CD4-positive, alpha-beta T cell (primary cell): ENCODE measurements at regions not wholly inside any gene's neighbourhood (a gene's known extent, or its start where the extent isn't known, plus 50 kb on each side); places are given as distances from the start of the nearest gene placed in this dataset.

Experiments used
- ATAC-seq: fragments of 200-7000 bp; cut with Tn5 transposase; one replicate; pipeline ENCODE4 v1.10.0; 2022; ENCODE audit warnings: mild to moderate bottlenecking; ENCODE audit not compliant: poor library complexity
- CTCF ChIA-PET: fragments of 350-600 bp; sonication (Branson Sonifier 250); formaldehyde crosslinking; loops from one replicate; lab custom pipeline; 2021; ENCODE audit warnings: antibody characterized with exemption, inconsistent platforms; lab: Charles Lee
- POLR2A ChIA-PET: fragments of 350-600 bp; sonication (Branson Sonifier 250); formaldehyde crosslinking; loops from one replicate; lab custom pipeline; 2021; ENCODE audit warnings: antibody characterized with exemption, inconsistent platforms; lab: Charles Lee
- DNase-seq, 14 experiments: peaks; one replicate each; pipeline ENCODE4 v3.0.0-alpha.2; 2013 to 2020; ENCODE audit warnings: mixed read lengths in 2 of 14
- H3K27ac ChIP-seq, 2 donors: one replicate each; pipeline versions ENCODE4 v1.5.1 to v1.7.0; 2013; ENCODE audit warnings: low read length in 2 of 2, low read depth in 1 of 2, mild to moderate bottlenecking in 1 of 2
- H3K27me3 ChIP-seq, 2 experiments: 1 replicate in 1 of 2; 2 replicates in 1 of 2; pipeline versions ENCODE4 v1.6.1 to v1.7.0; 2013; ENCODE audit warnings: low read length in 2 of 2, control low read depth in 1 of 2, mild to moderate bottlenecking in 1 of 2, moderate library complexity in 1 of 2; ENCODE audit not compliant: insufficient read depth in 2 of 2, control insufficient read depth in 1 of 2
- H3K36me3 ChIP-seq: one replicate; pipeline ENCODE4 v1.6.1; 2013; ENCODE audit warnings: low read length, control low read depth; ENCODE audit not compliant: insufficient read depth
- H3K4me1 ChIP-seq: one replicate; pipeline ENCODE4 v1.6.1; 2013; ENCODE audit warnings: low read length, control low read depth; ENCODE audit not compliant: insufficient read depth
- H3K4me3 ChIP-seq: one replicate; pipeline ENCODE4 v1.5.1; 2013; ENCODE audit warnings: mild to moderate bottlenecking, low read length, moderate library complexity
- H3K9me3 ChIP-seq, 2 experiments: 1 replicate in 1 of 2; 2 replicates in 1 of 2; pipeline versions ENCODE4 v1.6.1 to v1.7.0; 2013; ENCODE audit warnings: low read length in 2 of 2, mild to moderate bottlenecking in 2 of 2, control low read depth in 1 of 2, moderate library complexity in 1 of 2; ENCODE audit not compliant: control insufficient read depth in 1 of 2, insufficient read depth in 1 of 2
- H3K27ac Mint-ChIP-seq: one replicate; pipeline ENCODE4 v1.8.0; 2020; ENCODE audit warnings: mixed read lengths
- H3K27me3 Mint-ChIP-seq: one replicate; pipeline ENCODE4 v1.8.0; 2021; ENCODE audit warnings: mixed read lengths
- H3K36me3 Mint-ChIP-seq: one replicate; pipeline ENCODE4 v1.8.0; 2021; ENCODE audit warnings: low read depth, mixed read lengths
- H3K4me1 Mint-ChIP-seq: one replicate; pipeline ENCODE4 v1.8.0; 2021; ENCODE audit warnings: low read depth, mixed read lengths
- H3K4me3 Mint-ChIP-seq: one replicate; pipeline ENCODE4 v1.8.0; 2020; ENCODE audit warnings: mild to moderate bottlenecking, mixed read lengths
- H3K9me3 Mint-ChIP-seq: one replicate; pipeline ENCODE4 v1.8.0; 2020; ENCODE audit warnings: mixed read lengths
- intact Hi-C, 2 experiments: fragments of 100-400 bp; cut with DNase I in 1 of 2; cut with micrococcal nuclease in 1 of 2; formaldehyde crosslinking; loops; one replicate each; pipeline versions ENCODE4 v1.15.1 to v1.9.0; 2023 to 2025; cut with DNase I, micrococcal nuclease
- TF ChIP-seq, protein P1 (sequence below): fragments of 200-600 bp; IDR thresholded peaks from one replicate; pipeline ENCODE4 v1.8.0; 2022; ENCODE audit warnings: antibody characterized with exemption, mild to moderate bottlenecking

DNA sequence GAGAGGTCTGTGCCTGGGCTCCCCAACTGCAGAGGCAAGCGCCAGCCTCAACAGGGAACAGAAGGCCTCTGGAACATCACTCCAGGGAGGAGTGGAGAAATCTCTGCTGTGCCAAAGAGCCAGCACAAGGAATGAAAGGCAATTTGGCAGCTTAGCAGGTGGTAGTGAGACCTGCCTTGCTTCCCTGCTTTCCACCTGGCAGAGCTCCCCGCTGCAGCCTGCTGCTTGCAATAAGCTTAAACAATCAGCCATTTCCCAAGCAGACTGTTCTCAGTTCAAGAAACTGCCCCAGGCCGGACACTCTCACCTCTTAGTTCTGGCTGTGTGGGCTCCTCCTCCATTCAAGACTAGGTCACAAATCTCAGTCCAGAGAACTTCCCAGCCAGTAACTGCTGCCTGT lies 370.6 kb downstream of the MAGEB5 start:
- H3K4me1 Mint-ChIP-seq: no peaks in the 10 kb centered on the region
- ChIA-PET POLR2A (no interaction called here), CTCF (no interaction called here)
- H3K36me3 Mint-ChIP-seq: no peaks in the 10 kb centered on the region
- Histone ChIP-seq H3K4me1 (no peaks in the 10 kb centered on the region), H3K4me3 (no peak overlapping the region), H3K36me3 (no peaks in the 10 kb centered on the region), H3K27ac (no peak overlapping the region), H3K27me3 (no peaks in the 10 kb centered on the region), H3K9me3 (peaks cover 0 to 5% of the 10 kb centered on the region in 2 experiments)
- no peaks in the 10 kb centered on the region for H3K9me3 Mint-ChIP-seq
- no peak for DNase-seq
- TF ChIP-seq, protein P1, sequence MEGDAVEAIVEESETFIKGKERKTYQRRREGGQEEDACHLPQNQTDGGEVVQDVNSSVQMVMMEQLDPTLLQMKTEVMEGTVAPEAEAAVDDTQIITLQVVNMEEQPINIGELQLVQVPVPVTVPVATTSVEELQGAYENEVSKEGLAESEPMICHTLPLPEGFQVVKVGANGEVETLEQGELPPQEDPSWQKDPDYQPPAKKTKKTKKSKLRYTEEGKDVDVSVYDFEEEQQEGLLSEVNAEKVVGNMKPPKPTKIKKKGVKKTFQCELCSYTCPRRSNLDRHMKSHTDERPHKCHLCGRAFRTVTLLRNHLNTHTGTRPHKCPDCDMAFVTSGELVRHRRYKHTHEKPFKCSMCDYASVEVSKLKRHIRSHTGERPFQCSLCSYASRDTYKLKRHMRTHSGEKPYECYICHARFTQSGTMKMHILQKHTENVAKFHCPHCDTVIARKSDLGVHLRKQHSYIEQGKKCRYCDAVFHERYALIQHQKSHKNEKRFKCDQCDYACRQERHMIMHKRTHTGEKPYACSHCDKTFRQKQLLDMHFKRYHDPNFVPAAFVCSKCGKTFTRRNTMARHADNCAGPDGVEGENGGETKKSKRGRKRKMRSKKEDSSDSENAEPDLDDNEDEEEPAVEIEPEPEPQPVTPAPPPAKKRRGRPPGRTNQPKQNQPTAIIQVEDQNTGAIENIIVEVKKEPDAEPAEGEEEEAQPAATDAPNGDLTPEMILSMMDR: no peak
- no peak overlapping the region for H3K4me3 Mint-ChIP-seq
- no peak for ATAC-seq
- no peaks in the 10 kb centered on the region for H3K27me3 Mint-ChIP-seq
- no peak overlapping the region for H3K27ac Mint-ChIP-seq
- intact Hi-C loops: no loop called here

GRCh38 chrX:26581091-26581490 lies 365.1 kb downstream of the MAGEB5 start:
- DNase-seq (no peak), ATAC-seq (no peak)
- no peak overlapping the region for H3K27ac ChIP-seq
- CTCF ChIA-PET: no interaction called here
- TF ChIP-seq, protein P1: no peak
- Mint-ChIP-seq H3K27ac (no peak overlapping the region), H3K4me3 (no peak overlapping the region), H3K9me3 (no peaks in the 10 kb centered on the region), H3K27me3 (no peaks in the 10 kb centered on the region), H3K36me3 (no peaks in the 10 kb centered on the region), H3K4me1 (no peaks in the 10 kb centered on the region)
- no peaks in the 10 kb centered on the region for H3K27me3 ChIP-seq
- H3K4me3 ChIP-seq: no peak overlapping the region
- H3K36me3 ChIP-seq: no peaks in the 10 kb centered on the region
- H3K4me1 ChIP-seq: no peaks in the 10 kb centered on the region
- intact Hi-C loops: no loop called here
- POLR2A ChIA-PET: no interaction called here
- no peaks in the 10 kb centered on the region for H3K9me3 ChIP-seq

DNA sequence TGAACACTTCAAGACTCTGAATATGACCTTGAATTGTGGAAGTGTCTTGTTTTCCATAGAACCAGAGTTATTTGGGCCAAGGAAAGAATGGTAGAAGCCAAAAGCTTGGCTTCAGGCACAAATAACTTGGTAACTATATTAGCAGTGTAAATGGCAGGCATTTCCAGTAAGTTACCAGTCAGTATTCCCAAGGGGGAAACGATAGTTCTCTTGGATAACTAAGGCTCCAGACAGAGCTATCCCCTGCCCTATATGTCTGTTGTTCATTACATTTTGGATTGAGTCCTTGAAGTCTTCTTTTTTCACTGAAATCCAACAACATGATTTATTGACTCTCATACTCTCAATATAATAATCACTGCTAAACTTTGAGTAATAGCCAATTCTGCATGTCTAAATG lies 364.1 kb downstream of the MAGEB5 start:
- Mint-ChIP-seq H3K9me3 (no peaks in the 10 kb centered on the region), H3K36me3 (no peaks in the 10 kb centered on the region), H3K4me1 (no peaks in the 10 kb centered on the region), H3K27ac (no peak overlapping the region), H3K4me3 (no peak overlapping the region), H3K27me3 (no peaks in the 10 kb centered on the region)
- no peaks in the 10 kb centered on the region for H3K36me3 ChIP-seq
- DNase-seq (no peak), ATAC-seq (no peak)
- H3K9me3 ChIP-seq: no peaks in the 10 kb centered on the region
- no peaks in the 10 kb centered on the region for H3K27me3 ChIP-seq
- TF ChIP-seq, protein P1: no peak
- POLR2A ChIA-PET: no interaction called here
- CTCF ChIA-PET: no interaction called here
- H3K4me1 ChIP-seq: no peaks in the 10 kb centered on the region
- no peak overlapping the region for H3K4me3 ChIP-seq
- intact Hi-C loops: no loop called here
- H3K27ac ChIP-seq: no peak overlapping the region
